Spleen (tissue), 7 donors: ENCODE measurements at regions not wholly inside any gene's neighbourhood (a gene's known extent, or its start where the extent isn't known, plus 50 kb on each side); places are given as distances from the start of the nearest gene placed in this dataset.

Experiments used
- POLR2A ChIP-seq, 3 donors: fragments of 450-650 bp; IDR thresholded peaks; one replicate each; pipeline ENCODE4 v1.5.1; 2017; ENCODE audit warnings: antibody characterized with exemption in 3 of 3, mild to moderate bottlenecking in 1 of 3
- POLR2AphosphoS5 ChIP-seq, 3 donors: sonication (generic); formaldehyde crosslinking; IDR thresholded peaks; one replicate each; pipeline ENCODE4 v1.5.1; 2017; ENCODE audit warnings: antibody characterized with exemption in 3 of 3
- TF ChIP-seq, protein P1 (sequence below), 11 experiments: fragments of 200-600 bp in 7 of 11; fragments of 450-650 bp in 4 of 11; sonication (generic) in 4 of 11; IDR thresholded peaks in 8 of 11; conservative IDR thresholded peaks in 3 of 11; 1 replicate in 7 of 11; 2 replicates in 4 of 11; pipeline versions ENCODE4 v1.4.0 to v1.8.0; 2016 to 2021; ENCODE audit warnings: antibody characterized with exemption in 11 of 11, inconsistent platforms in 4 of 11, mild to moderate bottlenecking in 1 of 11
- donor health status: DM: no; HTN: no; CAD: no; lungs with moderate emphysema.
- donor health status: DM: no; HTN: no; CAD: no.
- donor health status: DM: no; HTN: no; CAD: no.

DNA sequence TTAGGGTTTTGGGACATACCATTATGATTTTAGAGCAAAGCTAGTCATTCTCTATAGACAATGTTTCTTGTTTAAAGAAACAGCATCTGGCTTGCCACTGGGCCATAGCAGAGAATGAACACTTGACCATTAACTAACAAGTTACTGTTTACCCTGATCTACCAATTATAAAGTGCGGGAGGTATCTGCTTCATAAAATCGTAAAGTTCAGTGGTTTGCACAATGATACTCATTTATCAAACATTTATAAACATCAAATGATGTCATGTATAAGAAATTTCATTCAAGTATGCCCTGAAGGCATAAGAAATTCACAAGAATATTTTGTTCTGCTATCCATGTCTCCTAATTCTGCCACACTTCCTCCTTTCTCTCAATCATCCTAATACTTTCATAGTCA is 139.2 kb downstream of the PCDH20 start:
- no peak for TF ChIP-seq POLR2AphosphoS5 (IDR thresholded peaks at IDR 0.05)
- no peak for TF ChIP-seq POLR2A (IDR thresholded peaks at IDR 0.05)
- TF ChIP-seq, protein P1, sequence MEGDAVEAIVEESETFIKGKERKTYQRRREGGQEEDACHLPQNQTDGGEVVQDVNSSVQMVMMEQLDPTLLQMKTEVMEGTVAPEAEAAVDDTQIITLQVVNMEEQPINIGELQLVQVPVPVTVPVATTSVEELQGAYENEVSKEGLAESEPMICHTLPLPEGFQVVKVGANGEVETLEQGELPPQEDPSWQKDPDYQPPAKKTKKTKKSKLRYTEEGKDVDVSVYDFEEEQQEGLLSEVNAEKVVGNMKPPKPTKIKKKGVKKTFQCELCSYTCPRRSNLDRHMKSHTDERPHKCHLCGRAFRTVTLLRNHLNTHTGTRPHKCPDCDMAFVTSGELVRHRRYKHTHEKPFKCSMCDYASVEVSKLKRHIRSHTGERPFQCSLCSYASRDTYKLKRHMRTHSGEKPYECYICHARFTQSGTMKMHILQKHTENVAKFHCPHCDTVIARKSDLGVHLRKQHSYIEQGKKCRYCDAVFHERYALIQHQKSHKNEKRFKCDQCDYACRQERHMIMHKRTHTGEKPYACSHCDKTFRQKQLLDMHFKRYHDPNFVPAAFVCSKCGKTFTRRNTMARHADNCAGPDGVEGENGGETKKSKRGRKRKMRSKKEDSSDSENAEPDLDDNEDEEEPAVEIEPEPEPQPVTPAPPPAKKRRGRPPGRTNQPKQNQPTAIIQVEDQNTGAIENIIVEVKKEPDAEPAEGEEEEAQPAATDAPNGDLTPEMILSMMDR (IDR thresholded peaks at IDR 0.05 in 8 of 11, conservative IDR thresholded peaks at IDR 0.05 in 3 of 11): no peak
